HepG2 (cell line): ENCODE measurements at regions not wholly inside any gene's neighbourhood (a gene's known extent, or its start where the extent isn't known, plus 50 kb on each side); places are given as distances from the start of the nearest gene placed in this dataset.

Source experiments
- ATAC-seq: fragments of 200-7000 bp; cut with Tn5 transposase; 3 replicates; pipeline ENCODE4 v1.9.1; 2020; ENCODE audit warnings: mild to moderate bottlenecking, moderate library complexity
- BruUV-seq: library from RNA; stranded (reverse); fragments of 400-500 nt; replicated peaks from 2 replicates; lab custom pipeline; 2021; lab: Mats Ljungman, UMichigan
- CTCF ChIA-PET: fragments of 300-600 bp; formaldehyde crosslinking; extraction: SDS; loops from one replicate; lab custom pipeline; 2021; ENCODE audit warnings: low total read pairs, inconsistent platforms, low intra/inter-chr PET ratio; lab: Yijun Ruan, JAX
- POLR2A ChIA-PET: fragments of 350-600 bp; sonication (Branson Sonifier 250); formaldehyde crosslinking; loops from one replicate; lab custom pipeline; 2020; ENCODE audit warnings: antibody characterized with exemption, inconsistent platforms; lab: Yijun Ruan, JAX
- DNase-seq: peaks from one replicate; pipeline ENCODE4 v3.0.0-alpha.2; 2015; ENCODE audit warnings: low spot score
- FAIRE-seq: peaks from 3 replicates; lab custom pipeline; 2011; peaks lifted over from hg19 to GRCh38; lab: Jason Lieb, UNC
- H2AFZ ChIP-seq: one replicate; pipeline ENCODE4 v1.6.1; 2011; ENCODE audit warnings: low read length, inconsistent platforms
- H3K27ac ChIP-seq: fragments of 300-600 bp; 3 replicates; pipeline ENCODE4 v1.8.0; 2011; ENCODE audit warnings: mixed run types, mild to moderate bottlenecking, mixed read lengths, low read length, inconsistent platforms; ENCODE audit not compliant: insufficient read depth; ENCODE audit errors: extremely low read length
- H3K27me3 ChIP-seq, 2 experiments: fragments of 200-600 bp in 1 of 2; 2 replicates in 1 of 2; 3 replicates in 1 of 2; pipeline versions ENCODE4 v1.6.0 to v1.8.0; 2011; ENCODE audit warnings: low read length in 2 of 2, mild to moderate bottlenecking in 2 of 2, moderate library complexity in 2 of 2, inconsistent platforms in 1 of 2; ENCODE audit not compliant: insufficient read depth in 2 of 2, control insufficient read depth in 1 of 2
- H3K36me3 ChIP-seq, 2 experiments: fragments of 200-600 bp in 1 of 2; replicated peaks in 1 of 2; 2 replicates in 1 of 2; 3 replicates in 1 of 2; pipeline versions ENCODE4 v1.5.1 to v1.8.0; 2011; ENCODE audit warnings: low read length in 2 of 2, inconsistent platforms in 1 of 2; ENCODE audit not compliant: insufficient read depth in 2 of 2, control insufficient read depth in 1 of 2
- H3K4me1 ChIP-seq: 2 replicates; pipeline ENCODE4 v1.5.1; 2012; ENCODE audit warnings: low read length, inconsistent platforms; ENCODE audit not compliant: insufficient read depth
- H3K4me2 ChIP-seq: 2 replicates; pipeline ENCODE4 v1.6.0; 2011; ENCODE audit warnings: low read depth, low read length, inconsistent platforms
- H3K4me3 ChIP-seq, 3 experiments: fragments of 200-600 bp in 1 of 3; sonication (generic), shearing (Covaris generic) in 1 of 3; replicated peaks in 1 of 3; 2 replicates each; pipeline ENCODE4 v1.5.1; 2011 to 2016; ENCODE audit warnings: low read length in 3 of 3, inconsistent platforms in 2 of 3, low read depth in 2 of 3, mild to moderate bottlenecking in 2 of 3, control low read depth in 1 of 3, mixed read lengths in 1 of 3; ENCODE audit not compliant: insufficient read depth in 1 of 3
- H3K79me2 ChIP-seq: one replicate; pipeline ENCODE4 v1.6.1; 2011; ENCODE audit warnings: low read length, inconsistent platforms; ENCODE audit not compliant: insufficient read depth
- H3K9ac ChIP-seq: 2 replicates; pipeline ENCODE4 v1.6.0; 2011; ENCODE audit warnings: mild to moderate bottlenecking, low read depth, low read length, inconsistent platforms; ENCODE audit not compliant: insufficient read depth
- H3K9me3 ChIP-seq: 2 replicates; pipeline ENCODE4 v1.5.1; 2012; ENCODE audit warnings: mild to moderate bottlenecking, low read length
- H4K20me1 ChIP-seq: 2 replicates; pipeline ENCODE4 v1.6.0; 2011; ENCODE audit warnings: inconsistent platforms, mild to moderate bottlenecking, low read length, moderate library complexity; ENCODE audit not compliant: insufficient read depth
- DNMT3B ChIP-seq: conservative IDR thresholded peaks from 2 replicates; pipeline ENCODE4 v1.6.1; 2016; ENCODE audit warnings: missing biosample characterization, control low read depth
- EHMT2 ChIP-seq: fragments of 200-600 bp; sonication (generic); IDR thresholded peaks from 2 replicates; pipeline ENCODE4 v1.7.0; 2017; ENCODE audit warnings: antibody characterized with exemption, low read depth, low read length, borderline replicate concordance
- HNF1A ChIP-seq, 2 experiments: sonication (generic) in 1 of 2; formaldehyde crosslinking in 1 of 2; IDR thresholded peaks; 2 replicates each; pipeline versions ENCODE4 v1.4.0 to v1.6.1; 2016 to 2020; ENCODE audit warnings: borderline replicate concordance in 1 of 2, low read depth in 1 of 2, mild to moderate bottlenecking in 1 of 2, missing genetic modification reagents in 1 of 2
- ISX ChIP-seq: sonication (generic); formaldehyde crosslinking; conservative IDR thresholded peaks from 2 replicates; pipeline ENCODE4 v1.5.0; 2020; ENCODE audit warnings: missing genetic modification reagents
- MEIS2 ChIP-seq: sonication (generic); formaldehyde crosslinking; IDR thresholded peaks from 2 replicates; pipeline ENCODE4 v1.9.0; 2021; ENCODE audit warnings: mild to moderate bottlenecking, missing genetic modification reagents
- PTBP1 ChIP-seq: fragments of 200-400 bp; formaldehyde crosslinking; IDR thresholded peaks from 2 replicates; pipeline ENCODE4 v1.6.1; 2018; ENCODE audit warnings: low read length, low read depth; ENCODE audit not compliant: poor library complexity, severe bottlenecking
- RCOR2 ChIP-seq: IDR thresholded peaks from 2 replicates; pipeline ENCODE4 v1.6.1; 2016; ENCODE audit warnings: missing biosample characterization, missing genetic modification reagents
- SOX6 ChIP-seq, 2 experiments: fragments of 450-650 bp in 1 of 2; sonication (generic) in 1 of 2; formaldehyde crosslinking in 1 of 2; IDR thresholded peaks; 2 replicates each; pipeline versions ENCODE4 v1.4.0 to v1.6.1; 2017 to 2020; ENCODE audit warnings: antibody characterized with exemption in 1 of 2, mild to moderate bottlenecking in 1 of 2, missing genetic modification reagents in 1 of 2
- SP2 ChIP-seq: sonication (generic); formaldehyde crosslinking; IDR thresholded peaks from 2 replicates; pipeline ENCODE4 v1.5.1; 2020; ENCODE audit warnings: mild to moderate bottlenecking, missing genetic modification reagents
- U2AF1 ChIP-seq: fragments of 200-400 bp; formaldehyde crosslinking; optimal IDR thresholded peaks from 2 replicates; pipeline ENCODE3; 2017; ENCODE audit warnings: mild to moderate bottlenecking, low read depth, low read length
- ZNF326 ChIP-seq: sonication (generic); formaldehyde crosslinking; IDR thresholded peaks from 2 replicates; pipeline ENCODE4 v1.4.0; 2020; ENCODE audit warnings: missing genetic modification reagents, borderline replicate concordance
- ZNF513 ChIP-seq: sonication (generic); formaldehyde crosslinking; conservative IDR thresholded peaks from 2 replicates; pipeline ENCODE4 v1.5.0; 2020; ENCODE audit warnings: missing genetic modification reagents
- ZNF83 ChIP-seq: sonication (generic); formaldehyde crosslinking; IDR thresholded peaks from 2 replicates; pipeline ENCODE4 v1.4.0; 2020; ENCODE audit warnings: missing genetic modification reagents, mild to moderate bottlenecking, borderline replicate concordance
- ZSCAN30 ChIP-seq: sonication (generic); formaldehyde crosslinking; IDR thresholded peaks from 2 replicates; pipeline ENCODE4 v1.5.0; 2020; ENCODE audit warnings: mild to moderate bottlenecking, missing genetic modification reagents
- WGBS: methylation state at CpG from one replicate; pipeline ENCODE4 v1.1.6; 2017; ENCODE audit warnings: low lambda C conversion rate; 5-methylcytosine and 5-hydroxymethylcytosine counted together
- in situ Hi-C: cut with HindIII; loops from 2 replicates; pipeline ENCODE4 v1.10.0; 2017; ENCODE audit warnings: low pct_unique_long_range_greater_than_20kb; ENCODE audit not compliant: extremely low pct_ligation_motif_present
- intact Hi-C: fragments of 100-400 bp; cut with micrococcal nuclease; formaldehyde crosslinking; loops from one replicate; pipeline ENCODE4 v1.10.0; 2022; ENCODE audit not compliant: unreplicated experiment

- Histone ChIP-seq H3K79me2 (no peaks in the 10 kb centered on the region), H3K9me3 (peaks cover 84% of the 10 kb centered on the region), H3K4me1 (no peaks in the 10 kb centered on the region), H3K9ac (no peak overlapping the region), H3K27me3 (no peaks in the 10 kb centered on the region), H3K36me3 (no peaks in the 10 kb centered on the region), H3K4me3 (no peak overlapping the region), H4K20me1 (no peaks in the 10 kb centered on the region), H3K27ac (no peak overlapping the region), H3K4me2 (no peak overlapping the region), H2AFZ (no peak overlapping the region)
- no peak for ATAC-seq
- no peak for DNase-seq
- no TSS peak for BruUV-seq
- TF ChIP-seq EHMT2 (no peak), SP2 (CRISPR knock-in tag) (no peak)
- CTCF ChIA-PET, result no interaction called here
- FAIRE-seq, result no peak
- in situ Hi-C loops, result no loop called here
- POLR2A ChIA-PET, result no interaction called here
- intact Hi-C loops, result no loop called here
- WGBS, result 9% methylated on average over 1 of the region's 1 CpG
Observed at GRCh38 chr20:39745380-39745779, 783.2 kb downstream of the DHX35 start.

- no peaks in the 10 kb centered on the region for H3K36me3 ChIP-seq
- H3K27ac ChIP-seq, result no peak overlapping the region
- WGBS, result 0% methylated on average over 2 of the region's 2 CpGs
- peaks cover 81% of the 10 kb centered on the region for H3K9me3 ChIP-seq
- DNase-seq (no peak), ATAC-seq (no peak), FAIRE-seq (no peak)
- BruUV-seq, result no TSS peak
- no peak overlapping the region for H3K4me2 ChIP-seq
- ChIA-PET POLR2A (no interaction called here), CTCF (no interaction called here)
- no peaks in the 10 kb centered on the region for H4K20me1 ChIP-seq
- in situ Hi-C loops, result no loop called here
- H3K4me3 ChIP-seq, result no peak overlapping the region
- intact Hi-C loops, result no loop called here
- H3K79me2 ChIP-seq, result no peaks in the 10 kb centered on the region
- no peaks in the 10 kb centered on the region for H3K27me3 ChIP-seq
- H2AFZ ChIP-seq, result no peak overlapping the region
- no peak overlapping the region for H3K9ac ChIP-seq
- H3K4me1 ChIP-seq, result no peaks in the 10 kb centered on the region
- TF ChIP-seq HNF1A (IDR thresholded peaks at IDR 0.05; ENCODE audit: low read depth), result no peak
- no peak for TF ChIP-seq HNF1A (CRISPR knock-in tag; IDR thresholded peaks at IDR 0.05; ENCODE audit: borderline replicate concordance)
- TF ChIP-seq PTBP1, result no peak
- TF ChIP-seq ZNF513 (CRISPR knock-in tag), result no peak
- no peak for TF ChIP-seq ISX (CRISPR knock-in tag)
- TF ChIP-seq RCOR2 (CRISPR knock-in tag), result no peak
- no peak for TF ChIP-seq ZNF326 (CRISPR knock-in tag)
- no peak for TF ChIP-seq ZSCAN30
- TF ChIP-seq U2AF1, result no peak
- TF ChIP-seq DNMT3B (CRISPR knock-in tag), result no peak
- TF ChIP-seq SOX6 (IDR thresholded peaks at IDR 0.05), result no peak
- TF ChIP-seq SOX6 (CRISPR knock-in tag; IDR thresholded peaks at IDR 0.05), result no peak
- no peak for TF ChIP-seq MEIS2 (CRISPR knock-in tag)
- TF ChIP-seq ZNF83 (CRISPR knock-in tag), result no peak
Observed at GRCh38 chr20:39738651-39739050, 776.5 kb downstream of the DHX35 start.
